H9 (cell line): ENCODE measurements at regions not wholly inside any gene's neighbourhood (a gene's known extent, or its start where the extent isn't known, plus 50 kb on each side); places are given as distances from the start of the nearest gene placed in this dataset.

ENCODE experiments used
- DNase-seq: peaks from one replicate; pipeline ENCODE4 v3.0.0-alpha.2; 2017
- H2AFZ ChIP-seq: one replicate; pipeline ENCODE4 v1.6.1; 2013; ENCODE audit warnings: mild to moderate bottlenecking, low read length, control low read depth, moderate library complexity
- H2AK5ac ChIP-seq: 2 replicates; pipeline ENCODE4 v1.6.1; 2013; ENCODE audit warnings: low read length, control low read depth, mixed read lengths; ENCODE audit not compliant: insufficient read length
- H2BK120ac ChIP-seq: one replicate; pipeline ENCODE4 v1.6.1; 2013; ENCODE audit warnings: low read depth, mild to moderate bottlenecking, low read length, control low read depth, inconsistent platforms; ENCODE audit not compliant: poor library complexity, severe bottlenecking
- H2BK12ac ChIP-seq: 2 replicates; pipeline ENCODE4 v1.6.1; 2013; ENCODE audit warnings: low read length, control low read depth, mixed read lengths, low read depth; ENCODE audit not compliant: insufficient read length
- H2BK15ac ChIP-seq: 2 replicates; pipeline ENCODE4 v1.6.1; 2013; ENCODE audit warnings: low read depth, low read length, control low read depth
- H2BK20ac ChIP-seq: one replicate; pipeline ENCODE4 v1.6.1; 2013; ENCODE audit warnings: low read depth, mild to moderate bottlenecking, low read length, control low read depth, inconsistent platforms; ENCODE audit not compliant: poor library complexity, severe bottlenecking
- H2BK5ac ChIP-seq: 2 replicates; pipeline ENCODE4 v1.6.1; 2013; ENCODE audit warnings: low read length, control low read depth, mixed read lengths; ENCODE audit not compliant: insufficient read length
- H3K14ac ChIP-seq: 2 replicates; pipeline ENCODE4 v1.6.1; 2013; ENCODE audit warnings: low read length, control low read depth; ENCODE audit not compliant: insufficient read depth
- H3K18ac ChIP-seq: 2 replicates; pipeline ENCODE4 v1.6.1; 2013; ENCODE audit warnings: low read depth, mild to moderate bottlenecking, mixed read lengths, low read length, control low read depth; ENCODE audit not compliant: insufficient read length
- H3K23ac ChIP-seq: 2 replicates; pipeline ENCODE4 v1.6.1; 2013; ENCODE audit warnings: low read length, control low read depth, mixed read lengths, low read depth; ENCODE audit not compliant: insufficient read length
- H3K23me2 ChIP-seq: 2 replicates; pipeline ENCODE4 v1.6.1; 2013; ENCODE audit warnings: low read depth, mild to moderate bottlenecking, mixed read lengths, low read length, control low read depth; ENCODE audit not compliant: insufficient read length, poor library complexity, severe bottlenecking
- H3K27ac ChIP-seq: 2 replicates; pipeline ENCODE4 v1.5.1; 2013; ENCODE audit warnings: low read length, control low read depth, mixed read lengths, low read depth; ENCODE audit not compliant: insufficient read length
- H3K27me3 ChIP-seq: 2 replicates; pipeline ENCODE4 v1.6.1; 2013; ENCODE audit warnings: low read length, control low read depth, inconsistent platforms; ENCODE audit not compliant: insufficient read depth
- H3K4ac ChIP-seq: 2 replicates; pipeline ENCODE4 v1.6.1; 2013; ENCODE audit warnings: low read depth, mild to moderate bottlenecking, control low read depth, inconsistent platforms, low read length, moderate library complexity
- H3K4me1 ChIP-seq: 2 replicates; pipeline ENCODE4 v1.6.1; 2013; ENCODE audit warnings: low read length, control low read depth, inconsistent platforms; ENCODE audit not compliant: insufficient read depth
- H3K4me2 ChIP-seq: 2 replicates; pipeline ENCODE4 v1.6.1; 2013; ENCODE audit warnings: low read length, control low read depth, mixed read lengths; ENCODE audit not compliant: insufficient read length, insufficient read depth
- H3K56ac ChIP-seq: 2 replicates; pipeline ENCODE4 v1.6.1; 2013; ENCODE audit warnings: low read depth, mild to moderate bottlenecking, mixed read lengths, low read length, control low read depth; ENCODE audit not compliant: insufficient read length
- H3K79me1 ChIP-seq: 2 replicates; pipeline ENCODE4 v1.6.1; 2013; ENCODE audit warnings: low read depth, mild to moderate bottlenecking, moderate library complexity, low read length, control low read depth, inconsistent platforms; ENCODE audit not compliant: insufficient read depth, poor library complexity, severe bottlenecking
- H3K79me2 ChIP-seq: 2 replicates; pipeline ENCODE4 v1.6.1; 2013; ENCODE audit warnings: low read length, control low read depth, inconsistent platforms; ENCODE audit not compliant: insufficient read depth
- H3K9ac ChIP-seq: 2 replicates; pipeline ENCODE4 v1.6.1; 2013; ENCODE audit warnings: low read length, control low read depth, mixed read lengths; ENCODE audit not compliant: insufficient read length; ENCODE audit errors: extremely low read depth
- H3K9me3 ChIP-seq: one replicate; pipeline ENCODE4 v1.6.1; 2013; ENCODE audit warnings: low read depth, low read length, inconsistent platforms; ENCODE audit not compliant: control insufficient read depth
- H3T11ph ChIP-seq: one replicate; pipeline ENCODE4 v1.6.1; 2013; ENCODE audit warnings: mild to moderate bottlenecking, low read length, control low read depth, inconsistent platforms
- H4K20me1 ChIP-seq: one replicate; pipeline ENCODE4 v1.6.1; 2013; ENCODE audit not compliant: control insufficient read depth, insufficient read length, insufficient read depth
- H4K5ac ChIP-seq: 2 replicates; pipeline ENCODE4 v1.6.1; 2013; ENCODE audit warnings: low read depth, mild to moderate bottlenecking, mixed read lengths, low read length, control low read depth; ENCODE audit not compliant: insufficient read length
- H4K8ac ChIP-seq: replicated peaks from 2 replicates; pipeline ENCODE4 v1.6.1; 2013; ENCODE audit warnings: low read length, control low read depth, mixed read lengths, low read depth; ENCODE audit not compliant: insufficient read length
- H4K91ac ChIP-seq: 2 replicates; pipeline ENCODE4 v1.6.1; 2013; ENCODE audit warnings: low read depth, mild to moderate bottlenecking, moderate library complexity, mixed read lengths, low read length, control low read depth; ENCODE audit not compliant: insufficient read length
- H3K27ac Mint-ChIP-seq, 3 experiments: 2 replicates in 2 of 3; 3 replicates in 1 of 3; pipeline ENCODE4 v1.8.0; 2020 to 2021; ENCODE audit warnings: mixed read lengths in 3 of 3, mild to moderate bottlenecking in 1 of 3, moderate library complexity in 1 of 3
- H3K27me3 Mint-ChIP-seq: 2 replicates; pipeline ENCODE4 v1.8.0; 2021; ENCODE audit warnings: low read depth, mild to moderate bottlenecking, moderate library complexity, mixed read lengths
- H3K36me3 Mint-ChIP-seq, 3 experiments: 2 replicates in 2 of 3; 3 replicates in 1 of 3; pipeline ENCODE4 v1.8.0; 2020 to 2021; ENCODE audit warnings: low read depth in 3 of 3, mixed read lengths in 3 of 3; ENCODE audit not compliant: insufficient read depth in 1 of 3
- H3K4me1 Mint-ChIP-seq, 2 experiments: 2 replicates each; pipeline ENCODE4 v1.8.0; 2020; ENCODE audit warnings: mixed read lengths in 2 of 2
- H3K4me3 Mint-ChIP-seq, 2 experiments: 2 replicates in 1 of 2; 3 replicates in 1 of 2; pipeline ENCODE4 v1.8.0; 2020 to 2021; ENCODE audit warnings: mild to moderate bottlenecking in 2 of 2, mixed read lengths in 2 of 2, moderate library complexity in 1 of 2
- H3K9me3 Mint-ChIP-seq, 2 experiments: 2 replicates in 1 of 2; 3 replicates in 1 of 2; pipeline ENCODE4 v1.8.0; 2020; ENCODE audit warnings: mild to moderate bottlenecking in 2 of 2, mixed read lengths in 2 of 2, moderate library complexity in 1 of 2
- WGBS: extraction: QIAGEN DNeasy Blood & Tissue Kit; methylation state at CpG from one replicate; pipeline ENCODE4 v1.1.7; 2013; ENCODE audit warnings: missing lambda C conversion rate, low lambda C conversion rate, mixed read lengths; ENCODE audit not compliant: insufficient read length; ENCODE audit errors: extremely low coverage; 5-methylcytosine and 5-hydroxymethylcytosine counted together
- TF ChIP-seq, protein P1 (sequence below): fragments of 200-600 bp; sonication (generic); conservative IDR thresholded peaks from 3 replicates; pipeline ENCODE4 v1.8.0; 2021; ENCODE audit warnings: antibody characterized with exemption, mild to moderate bottlenecking

DNA sequence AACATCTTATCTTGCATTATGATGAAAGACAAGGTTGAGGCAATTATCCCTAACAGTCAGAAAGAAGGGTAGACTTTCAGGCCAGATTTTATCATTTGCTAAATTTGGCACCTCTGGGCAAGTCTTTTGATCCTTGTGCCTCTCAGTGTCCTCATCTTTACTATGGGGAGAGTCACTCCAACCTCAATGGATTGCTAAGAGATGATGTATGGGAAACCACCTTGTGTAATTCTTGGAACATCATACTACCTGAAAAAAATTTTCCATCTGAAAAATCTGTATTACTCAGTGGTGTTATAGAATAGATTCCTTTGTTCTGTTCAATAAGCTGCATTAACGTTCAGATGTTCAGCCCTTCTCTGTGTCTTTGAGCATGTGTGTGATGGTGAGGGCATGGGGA, 230.7 kb downstream of the TGFB2 start:
- Histone ChIP-seq H2AK5ac (no peak overlapping the region), H3K4me1 (no peaks in the 10 kb centered on the region), H3K14ac (no peak overlapping the region), H3K23me2 (no peaks in the 10 kb centered on the region), H3K18ac (no peak overlapping the region), H3K4me2 (no peak overlapping the region), H2BK15ac (no peak overlapping the region), H4K20me1 (no peaks in the 10 kb centered on the region), H4K5ac (no peak overlapping the region), H3K9ac (no peak overlapping the region), H3K56ac (no peak overlapping the region), H3T11ph (no peak overlapping the region), H2BK12ac (no peak overlapping the region), H4K91ac (no peak overlapping the region), H3K79me1 (no peaks in the 10 kb centered on the region), H3K23ac (no peak overlapping the region), H4K8ac (no peak overlapping the region), H2BK20ac (no peak overlapping the region), H2BK120ac (no peak overlapping the region), H3K4ac (no peak overlapping the region), H3K27me3 (no peaks in the 10 kb centered on the region), H2AFZ (no peak overlapping the region), H3K9me3 (no peaks in the 10 kb centered on the region), H3K79me2 (no peaks in the 10 kb centered on the region), H2BK5ac (no peak overlapping the region), H3K27ac (no peak overlapping the region)
- H3K4me1 Mint-ChIP-seq = peaks cover 2 to 5% of the 10 kb centered on the region in 2 experiments; a peak in 3 of 4 replicates
- no peaks in the 10 kb centered on the region; a peak in 1 of 5 replicates for H3K9me3 Mint-ChIP-seq
- TF ChIP-seq, protein P1, sequence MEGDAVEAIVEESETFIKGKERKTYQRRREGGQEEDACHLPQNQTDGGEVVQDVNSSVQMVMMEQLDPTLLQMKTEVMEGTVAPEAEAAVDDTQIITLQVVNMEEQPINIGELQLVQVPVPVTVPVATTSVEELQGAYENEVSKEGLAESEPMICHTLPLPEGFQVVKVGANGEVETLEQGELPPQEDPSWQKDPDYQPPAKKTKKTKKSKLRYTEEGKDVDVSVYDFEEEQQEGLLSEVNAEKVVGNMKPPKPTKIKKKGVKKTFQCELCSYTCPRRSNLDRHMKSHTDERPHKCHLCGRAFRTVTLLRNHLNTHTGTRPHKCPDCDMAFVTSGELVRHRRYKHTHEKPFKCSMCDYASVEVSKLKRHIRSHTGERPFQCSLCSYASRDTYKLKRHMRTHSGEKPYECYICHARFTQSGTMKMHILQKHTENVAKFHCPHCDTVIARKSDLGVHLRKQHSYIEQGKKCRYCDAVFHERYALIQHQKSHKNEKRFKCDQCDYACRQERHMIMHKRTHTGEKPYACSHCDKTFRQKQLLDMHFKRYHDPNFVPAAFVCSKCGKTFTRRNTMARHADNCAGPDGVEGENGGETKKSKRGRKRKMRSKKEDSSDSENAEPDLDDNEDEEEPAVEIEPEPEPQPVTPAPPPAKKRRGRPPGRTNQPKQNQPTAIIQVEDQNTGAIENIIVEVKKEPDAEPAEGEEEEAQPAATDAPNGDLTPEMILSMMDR = no peak
- H3K27me3 Mint-ChIP-seq = no peaks in the 10 kb centered on the region
- H3K36me3 Mint-ChIP-seq = no peaks in the 10 kb centered on the region; a peak in 1 of 7 replicates
- no CpG with 5 or more reads among the region's 1 CpG for WGBS
- H3K27ac Mint-ChIP-seq = no peak overlapping the region
- H3K4me3 Mint-ChIP-seq = no peak overlapping the region
- no peak for DNase-seq
